Smooth muscle cell (in vitro differentiated cells): ENCODE measurements at regions not wholly inside any gene's neighbourhood (a gene's known extent, or its start where the extent isn't known, plus 50 kb on each side); places are given as distances from the start of the nearest gene placed in this dataset.

ENCODE experiments used
- DNase-seq: peaks from one replicate; lab custom pipeline; 2025; ENCODE audit not compliant: unreplicated experiment; lab: John Stamatoyannopoulos, UW
- H2AFZ ChIP-seq: fragments of 200-600 bp; sonication (generic); 2 replicates; pipeline ENCODE4 v1.6.0; 2016; ENCODE audit warnings: antibody characterized with exemption, low read depth, mild to moderate bottlenecking
- H3F3A ChIP-seq: fragments of 200-600 bp; sonication (generic); 2 replicates; pipeline ENCODE4 v1.6.0; 2017; ENCODE audit warnings: antibody characterized with exemption, low read depth
- H3K27ac ChIP-seq: fragments of 200-600 bp; sonication (generic); 2 replicates; pipeline ENCODE4 v1.5.1; 2016; ENCODE audit warnings: low read depth, mild to moderate bottlenecking
- H3K27me3 ChIP-seq: fragments of 200-600 bp; sonication (generic); 2 replicates; pipeline ENCODE4 v1.6.1; 2016; ENCODE audit warnings: low read depth, mild to moderate bottlenecking
- H3K36me3 ChIP-seq: fragments of 200-600 bp; sonication (generic); 2 replicates; pipeline ENCODE4 v1.5.1; 2016; ENCODE audit warnings: low read depth
- H3K4me1 ChIP-seq: fragments of 200-600 bp; sonication (generic); 2 replicates; pipeline ENCODE4 v1.5.1; 2016; ENCODE audit warnings: low read depth
- H3K4me2 ChIP-seq: fragments of 200-600 bp; sonication (generic); 2 replicates; pipeline ENCODE4 v1.6.0; 2016; ENCODE audit warnings: mild to moderate bottlenecking
- H3K4me3 ChIP-seq: fragments of 200-600 bp; sonication (generic); 2 replicates; pipeline ENCODE4 v1.5.1; 2016; ENCODE audit warnings: mild to moderate bottlenecking
- H3K79me2 ChIP-seq: fragments of 200-600 bp; sonication (generic); 2 replicates; pipeline ENCODE4 v1.6.0; 2016; ENCODE audit warnings: low read depth, mild to moderate bottlenecking
- H3K9ac ChIP-seq: fragments of 200-600 bp; sonication (generic); 2 replicates; pipeline ENCODE4 v1.6.0; 2016; ENCODE audit warnings: low read depth
- H3K9me3 ChIP-seq: fragments of 200-600 bp; sonication (generic); replicated peaks from 2 replicates; pipeline ENCODE4 v1.5.1; 2016; ENCODE audit warnings: low read depth
- H4K20me1 ChIP-seq: fragments of 200-600 bp; sonication (generic); 2 replicates; pipeline ENCODE4 v1.6.0; 2016; ENCODE audit warnings: low read depth
- WGBS: methylation state at CpG from one replicate; pipeline ENCODE4 v1.1.7; 2016; ENCODE audit warnings: low lambda C conversion rate; 5-methylcytosine and 5-hydroxymethylcytosine counted together
- TF ChIP-seq, protein P1 (sequence below): fragments of 200-600 bp; sonication (generic); IDR thresholded peaks from 2 replicates; pipeline ENCODE4 v1.5.1; 2017; ENCODE audit warnings: borderline replicate concordance, mild to moderate bottlenecking, antibody characterized with exemption; ENCODE audit not compliant: insufficient read depth, poor library complexity, severe bottlenecking

DNA sequence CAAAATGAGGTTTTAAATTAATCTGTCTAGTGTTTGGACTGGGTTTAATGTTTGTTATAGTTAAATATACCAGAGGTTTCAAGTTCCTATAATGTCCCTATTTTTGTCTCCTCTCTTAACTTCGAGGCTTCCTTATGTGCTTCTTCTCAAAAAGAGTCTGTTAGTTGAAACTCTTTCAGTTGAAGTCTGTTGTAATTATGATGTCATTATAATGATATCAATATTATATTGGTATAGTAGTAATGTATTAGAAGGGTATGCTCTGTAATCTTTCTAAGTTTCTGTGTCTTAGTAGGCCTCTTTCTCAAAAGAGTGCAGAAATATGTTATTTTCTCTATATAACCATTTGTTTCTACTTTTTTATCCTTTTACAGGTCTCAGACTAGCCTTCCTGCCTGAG, 1148.0 kb downstream of the NSUN3 start:
- no peak overlapping the region for H3K4me2 ChIP-seq
- no peaks in the 10 kb centered on the region for H3K36me3 ChIP-seq
- H3K27me3 ChIP-seq = no peaks in the 10 kb centered on the region
- H3K79me2 ChIP-seq = no peaks in the 10 kb centered on the region
- no peaks in the 10 kb centered on the region for H4K20me1 ChIP-seq
- TF ChIP-seq, protein P1, sequence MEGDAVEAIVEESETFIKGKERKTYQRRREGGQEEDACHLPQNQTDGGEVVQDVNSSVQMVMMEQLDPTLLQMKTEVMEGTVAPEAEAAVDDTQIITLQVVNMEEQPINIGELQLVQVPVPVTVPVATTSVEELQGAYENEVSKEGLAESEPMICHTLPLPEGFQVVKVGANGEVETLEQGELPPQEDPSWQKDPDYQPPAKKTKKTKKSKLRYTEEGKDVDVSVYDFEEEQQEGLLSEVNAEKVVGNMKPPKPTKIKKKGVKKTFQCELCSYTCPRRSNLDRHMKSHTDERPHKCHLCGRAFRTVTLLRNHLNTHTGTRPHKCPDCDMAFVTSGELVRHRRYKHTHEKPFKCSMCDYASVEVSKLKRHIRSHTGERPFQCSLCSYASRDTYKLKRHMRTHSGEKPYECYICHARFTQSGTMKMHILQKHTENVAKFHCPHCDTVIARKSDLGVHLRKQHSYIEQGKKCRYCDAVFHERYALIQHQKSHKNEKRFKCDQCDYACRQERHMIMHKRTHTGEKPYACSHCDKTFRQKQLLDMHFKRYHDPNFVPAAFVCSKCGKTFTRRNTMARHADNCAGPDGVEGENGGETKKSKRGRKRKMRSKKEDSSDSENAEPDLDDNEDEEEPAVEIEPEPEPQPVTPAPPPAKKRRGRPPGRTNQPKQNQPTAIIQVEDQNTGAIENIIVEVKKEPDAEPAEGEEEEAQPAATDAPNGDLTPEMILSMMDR = no peak
- H3K4me1 ChIP-seq = no peaks in the 10 kb centered on the region
- H3K27ac ChIP-seq = no peak overlapping the region
- H2AFZ ChIP-seq = no peak overlapping the region
- H3K9me3 ChIP-seq = peaks cover 4% of the 10 kb centered on the region
- H3K9ac ChIP-seq = no peak overlapping the region
- WGBS = 87% methylated on average over 1 of the region's 1 CpG
- H3F3A ChIP-seq = no peaks in the 10 kb centered on the region
- H3K4me3 ChIP-seq = no peak overlapping the region
- no peak for DNase-seq

DNA sequence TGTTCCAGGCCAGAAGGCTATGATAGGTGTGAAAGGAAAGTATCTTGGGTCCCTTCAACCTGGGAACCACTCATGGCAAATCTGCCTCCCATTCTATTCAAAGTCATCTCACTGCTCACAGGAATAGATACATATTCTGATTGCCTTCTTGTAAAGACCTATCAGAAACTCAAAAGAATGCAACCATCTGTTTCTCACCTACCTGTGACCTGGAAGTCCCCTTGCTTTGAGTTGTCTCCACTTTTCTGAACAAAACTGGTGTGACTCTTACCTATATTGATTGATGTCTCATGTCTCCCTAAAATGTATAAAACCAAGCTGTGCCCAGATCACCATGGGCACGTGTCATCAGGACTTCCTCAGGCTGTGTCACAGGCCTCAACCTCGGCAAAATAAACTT, 1149.3 kb downstream of the NSUN3 start:
- TF ChIP-seq, protein P1 = no peak
- Histone ChIP-seq H3K4me3 (no peak overlapping the region), H3K4me2 (no peak overlapping the region), H4K20me1 (no peaks in the 10 kb centered on the region), H3F3A (no peaks in the 10 kb centered on the region), H3K9me3 (peaks cover 9% of the 10 kb centered on the region), H3K36me3 (no peaks in the 10 kb centered on the region), H3K9ac (no peak overlapping the region), H3K79me2 (no peaks in the 10 kb centered on the region), H2AFZ (no peak overlapping the region), H3K4me1 (no peaks in the 10 kb centered on the region), H3K27me3 (no peaks in the 10 kb centered on the region), H3K27ac (no peak overlapping the region)
- WGBS = 93% methylated on average over 2 of the region's 2 CpGs
- no peak for DNase-seq

DNA sequence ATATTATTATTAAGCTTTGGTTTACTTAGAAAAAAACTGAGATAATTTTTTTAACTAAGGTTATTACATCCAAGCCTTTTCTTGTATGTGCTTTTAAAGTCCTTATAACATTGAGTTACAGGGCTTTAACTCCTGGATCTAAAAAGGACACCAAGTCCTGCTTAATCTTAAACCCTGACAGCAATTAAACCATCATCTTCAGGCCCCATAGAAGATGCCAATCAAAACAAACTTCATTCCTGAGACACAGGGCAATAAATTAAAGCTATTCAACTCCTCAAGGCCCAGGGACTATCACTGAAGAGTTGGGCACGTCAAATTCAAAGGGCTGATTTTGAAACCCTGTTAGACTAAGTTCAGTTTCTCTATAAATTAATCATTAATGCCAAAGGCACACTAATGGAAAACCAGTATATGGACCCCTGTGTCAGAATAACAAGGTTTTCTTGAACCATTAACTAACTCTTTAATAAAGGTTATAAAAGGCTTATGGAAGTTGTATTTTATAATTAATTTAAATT, 1152.6 kb downstream of the NSUN3 start:
- Histone ChIP-seq H3K36me3 (no peaks in the 10 kb centered on the region), H3K9ac (no peak overlapping the region), H3K9me3 (peaks cover 9% of the 10 kb centered on the region), H3K4me2 (no peak overlapping the region), H3F3A (no peaks in the 10 kb centered on the region), H4K20me1 (no peaks in the 10 kb centered on the region), H2AFZ (no peak overlapping the region), H3K79me2 (no peaks in the 10 kb centered on the region), H3K27me3 (no peaks in the 10 kb centered on the region), H3K4me1 (no peaks in the 10 kb centered on the region), H3K27ac (no peak overlapping the region), H3K4me3 (no peak overlapping the region)
- TF ChIP-seq, protein P1 = no peak
- WGBS = 88% methylated on average over 1 of the region's 1 CpG
- DNase-seq = no peak

DNA sequence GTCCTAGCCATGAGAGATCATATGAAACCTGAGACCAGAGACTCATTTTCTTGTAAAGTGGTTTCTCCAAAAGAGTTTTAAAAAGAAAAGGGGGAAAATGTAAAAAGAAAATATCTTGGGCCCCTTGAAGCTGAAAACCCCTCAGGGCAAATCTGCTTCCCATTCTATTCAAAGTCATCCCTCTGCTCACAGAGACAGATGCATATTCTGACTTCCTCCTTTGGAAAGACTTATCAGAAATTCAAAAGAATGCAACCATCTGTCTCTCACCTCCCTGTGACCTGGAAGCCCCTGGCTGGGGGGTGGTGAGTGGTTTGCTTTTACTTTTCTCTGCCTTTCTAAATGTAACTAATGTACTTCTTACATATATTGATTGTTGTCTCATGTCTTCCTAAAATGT, 1154.8 kb downstream of the NSUN3 start:
- no peak for DNase-seq
- H3K4me3 ChIP-seq = no peak overlapping the region
- no peaks in the 10 kb centered on the region for H3K36me3 ChIP-seq
- no peak overlapping the region for H3K9ac ChIP-seq
- no peaks in the 10 kb centered on the region for H3K4me1 ChIP-seq
- TF ChIP-seq, protein P1 = no peak
- no peak overlapping the region for H3K4me2 ChIP-seq
- no peaks in the 10 kb centered on the region for H3F3A ChIP-seq
- H4K20me1 ChIP-seq = no peaks in the 10 kb centered on the region
- peaks cover 9% of the 10 kb centered on the region for H3K9me3 ChIP-seq
- no peak overlapping the region for H2AFZ ChIP-seq
- no peaks in the 10 kb centered on the region for H3K79me2 ChIP-seq
- H3K27ac ChIP-seq = no peak overlapping the region
- H3K27me3 ChIP-seq = no peaks in the 10 kb centered on the region
